SH-SY5Y (cell line): ENCODE measurements at regions not wholly inside any gene's neighbourhood (a gene's known extent, or its start where the extent isn't known, plus 50 kb on each side); places are given as distances from the start of the nearest gene placed in this dataset.

ENCODE experiments used
- GATA2 ChIP-seq: IDR thresholded peaks from 2 replicates; pipeline ENCODE4 v1.6.1; 2011; ENCODE audit warnings: mild to moderate bottlenecking, low read depth, low read length
- GATA3 ChIP-seq: IDR thresholded peaks from 2 replicates; pipeline ENCODE4 v1.6.1; 2011; ENCODE audit warnings: low read depth, mild to moderate bottlenecking, low read length, moderate library complexity

- TF ChIP-seq GATA2 (no peak), GATA3 (no peak)
These were observed 282.9 kb upstream of the SPRED2 start for GRCh38 chr2:65715323-65715722.
